Activated naive CD4-positive, alpha-beta T cell treated with anti-CD3 and anti-CD28 coated beads for 36 hours (primary cell): ENCODE measurements at regions not wholly inside any gene's neighbourhood (a gene's known extent, or its start where the extent isn't known, plus 50 kb on each side); places are given as distances from the start of the nearest gene placed in this dataset.

Experiments
- CTCF ChIA-PET: fragments of 350-600 bp; sonication (Branson Sonifier 250); formaldehyde crosslinking; loops from one replicate; lab custom pipeline; 2021; ENCODE audit warnings: antibody characterized with exemption; lab: Charles Lee
- DNase-seq: peaks from one replicate; pipeline ENCODE4 v3.0.0-alpha.2; 2020
- H3K27ac Mint-ChIP-seq: one replicate; pipeline ENCODE4 v1.8.0; 2021; ENCODE audit warnings: mild to moderate bottlenecking, mixed read lengths
- H3K27me3 Mint-ChIP-seq: one replicate; pipeline ENCODE4 v1.8.0; 2021; ENCODE audit warnings: low read depth, mixed read lengths
- H3K36me3 Mint-ChIP-seq: one replicate; pipeline ENCODE4 v1.8.0; 2021; ENCODE audit warnings: low read depth, mixed read lengths
- H3K4me1 Mint-ChIP-seq: one replicate; pipeline ENCODE4 v1.8.0; 2021; ENCODE audit warnings: low read depth, mixed read lengths
- H3K4me3 Mint-ChIP-seq: one replicate; pipeline ENCODE4 v1.8.0; 2021; ENCODE audit warnings: mild to moderate bottlenecking, moderate library complexity, mixed read lengths
- H3K9me3 Mint-ChIP-seq: one replicate; pipeline ENCODE4 v1.8.0; 2021; ENCODE audit warnings: mixed read lengths
- intact Hi-C: fragments of 100-400 bp; cut with micrococcal nuclease; formaldehyde crosslinking; loops from one replicate; pipeline ENCODE4 v1.15.1; 2023

GRCh38 chr16:55039042-55039441, 108.4 kb downstream of the IRX5 start:
- Mint-ChIP-seq H3K36me3 (no peaks in the 10 kb centered on the region), H3K4me3 (no peak overlapping the region), H3K9me3 (no peaks in the 10 kb centered on the region), H3K27me3 (peaks cover 2% of the 10 kb centered on the region), H3K4me1 (no peaks in the 10 kb centered on the region), H3K27ac (no peak overlapping the region)
- DNase-seq, result no peak
- intact Hi-C loops, result no loop called here
- CTCF ChIA-PET, result no interaction called here

DNA sequence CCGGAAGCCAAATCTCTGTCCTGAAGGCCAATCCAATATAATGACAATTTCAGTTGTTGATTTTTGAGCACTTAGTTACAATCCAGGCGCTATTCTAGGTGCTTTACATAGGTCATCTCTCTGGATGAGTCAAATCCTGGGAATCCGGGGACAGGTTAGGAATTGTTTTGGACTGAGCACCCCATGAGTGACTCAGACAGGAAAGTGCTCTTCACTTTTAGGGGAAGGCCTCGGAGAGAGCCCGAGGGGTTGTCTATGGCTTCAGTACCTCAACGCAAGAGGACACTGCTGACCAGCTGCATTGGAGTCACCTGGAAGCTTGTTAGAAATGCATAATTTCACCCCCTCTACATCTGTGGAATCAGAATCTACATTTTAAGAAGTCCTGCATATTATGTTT, 108.8 kb downstream of the IRX5 start:
- intact Hi-C loops, result no loop called here
- no peak overlapping the region for H3K27ac Mint-ChIP-seq

GRCh38 chr16:55039931-55040330, 109.3 kb downstream of the IRX5 start:
- no peak for DNase-seq
- no peaks in the 10 kb centered on the region for H3K27me3 Mint-ChIP-seq
- no peaks in the 10 kb centered on the region for H3K9me3 Mint-ChIP-seq
- CTCF ChIA-PET, result no interaction called here
- H3K36me3 Mint-ChIP-seq, result no peaks in the 10 kb centered on the region
- H3K4me3 Mint-ChIP-seq, result no peak overlapping the region
- intact Hi-C loops, result no loop called here
- H3K27ac Mint-ChIP-seq, result no peak overlapping the region
- no peaks in the 10 kb centered on the region for H3K4me1 Mint-ChIP-seq

More for the DNA sequence above, 108.8 kb downstream of the IRX5 start:
- H3K36me3 Mint-ChIP-seq, result no peaks in the 10 kb centered on the region
- CTCF ChIA-PET, result no interaction called here
- H3K27me3 Mint-ChIP-seq, result no peaks in the 10 kb centered on the region
- H3K4me3 Mint-ChIP-seq, result no peak overlapping the region
- H3K4me1 Mint-ChIP-seq, result no peaks in the 10 kb centered on the region
- no peaks in the 10 kb centered on the region for H3K9me3 Mint-ChIP-seq
- no peak for DNase-seq

DNA sequence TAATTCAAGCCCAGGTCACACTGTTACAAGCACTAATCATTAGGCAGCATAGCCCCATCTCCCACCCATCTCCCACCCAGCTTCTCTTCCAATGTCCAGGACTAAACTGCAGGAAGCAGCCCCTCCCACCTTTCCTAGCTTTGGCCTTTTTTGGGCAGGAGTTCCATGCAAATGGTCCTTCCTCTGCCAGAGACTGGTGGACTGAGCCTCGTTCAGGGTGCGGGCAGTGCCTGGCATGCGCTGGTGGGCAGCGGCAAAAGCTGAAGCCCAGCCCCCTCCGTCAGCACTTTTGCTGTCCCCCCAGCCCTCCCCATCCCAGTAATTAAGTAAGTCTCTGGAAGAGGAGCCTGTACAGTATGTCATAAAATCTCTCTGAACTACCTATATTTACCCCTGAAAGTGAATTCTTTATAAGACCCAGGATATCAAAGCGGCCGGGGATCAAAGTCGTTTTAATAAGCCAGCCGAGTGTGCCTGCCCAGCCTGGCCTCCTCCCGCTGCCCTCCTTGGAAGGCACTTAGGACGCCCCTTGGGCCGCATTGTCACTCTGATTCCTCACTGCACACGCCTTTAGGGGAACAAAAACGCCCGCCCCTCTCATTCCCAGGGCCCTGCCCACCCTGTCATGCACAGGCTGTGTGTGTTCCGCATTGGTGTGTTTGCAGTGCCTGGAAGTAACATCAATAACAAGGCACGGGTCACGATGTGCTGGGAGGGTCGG, 109.9 kb downstream of the IRX5 start:
- CTCF ChIA-PET, result no interaction called here
- no peaks in the 10 kb centered on the region for H3K27me3 Mint-ChIP-seq
- H3K36me3 Mint-ChIP-seq, result no peaks in the 10 kb centered on the region
- no peak overlapping the region for H3K4me3 Mint-ChIP-seq
- no peaks in the 10 kb centered on the region for H3K9me3 Mint-ChIP-seq
- intact Hi-C loops, result no loop called here
- H3K4me1 Mint-ChIP-seq, result no peaks in the 10 kb centered on the region
- H3K27ac Mint-ChIP-seq, result no peak overlapping the region
- DNase-seq, result no peak

DNA sequence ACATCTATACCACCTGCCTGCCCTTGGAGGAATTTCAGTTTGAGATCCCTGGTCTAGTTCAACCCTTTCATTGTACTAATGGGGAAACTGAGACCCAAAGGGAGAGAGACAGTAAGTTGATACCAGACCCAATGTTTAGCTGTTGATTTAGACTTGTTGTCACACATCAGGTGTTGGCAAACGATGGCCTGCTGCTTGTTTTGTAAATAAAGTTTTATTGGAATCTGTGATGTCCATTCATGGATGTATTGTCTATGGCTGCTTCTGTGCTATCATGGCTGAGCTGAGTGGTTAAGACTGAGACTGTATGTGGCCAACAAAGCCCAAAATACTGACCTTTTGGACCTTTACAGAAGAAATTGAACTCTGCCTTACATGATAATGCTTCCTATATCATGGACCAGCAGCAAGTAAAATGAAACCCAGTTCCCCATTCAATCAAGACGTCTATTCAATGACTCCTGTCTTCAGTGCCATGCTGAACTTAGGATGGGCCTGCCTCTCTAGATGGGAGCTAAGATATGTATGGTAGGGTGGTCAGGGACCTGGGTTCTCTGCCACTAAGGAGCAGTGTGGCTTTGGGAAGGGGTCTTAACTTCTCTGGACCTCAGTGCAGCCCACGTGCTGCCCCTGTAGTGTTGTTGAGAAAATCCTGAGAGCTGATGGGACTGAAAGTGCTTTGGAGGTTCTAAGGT, 111.0 kb downstream of the IRX5 start:
- Mint-ChIP-seq H3K36me3 (no peaks in the 10 kb centered on the region), H3K27me3 (no peaks in the 10 kb centered on the region), H3K4me1 (no peaks in the 10 kb centered on the region), H3K27ac (no peak overlapping the region), H3K9me3 (no peaks in the 10 kb centered on the region), H3K4me3 (no peak overlapping the region)
- DNase-seq, result no peak
- intact Hi-C loops, result no loop called here
- CTCF ChIA-PET, result no interaction called here

DNA sequence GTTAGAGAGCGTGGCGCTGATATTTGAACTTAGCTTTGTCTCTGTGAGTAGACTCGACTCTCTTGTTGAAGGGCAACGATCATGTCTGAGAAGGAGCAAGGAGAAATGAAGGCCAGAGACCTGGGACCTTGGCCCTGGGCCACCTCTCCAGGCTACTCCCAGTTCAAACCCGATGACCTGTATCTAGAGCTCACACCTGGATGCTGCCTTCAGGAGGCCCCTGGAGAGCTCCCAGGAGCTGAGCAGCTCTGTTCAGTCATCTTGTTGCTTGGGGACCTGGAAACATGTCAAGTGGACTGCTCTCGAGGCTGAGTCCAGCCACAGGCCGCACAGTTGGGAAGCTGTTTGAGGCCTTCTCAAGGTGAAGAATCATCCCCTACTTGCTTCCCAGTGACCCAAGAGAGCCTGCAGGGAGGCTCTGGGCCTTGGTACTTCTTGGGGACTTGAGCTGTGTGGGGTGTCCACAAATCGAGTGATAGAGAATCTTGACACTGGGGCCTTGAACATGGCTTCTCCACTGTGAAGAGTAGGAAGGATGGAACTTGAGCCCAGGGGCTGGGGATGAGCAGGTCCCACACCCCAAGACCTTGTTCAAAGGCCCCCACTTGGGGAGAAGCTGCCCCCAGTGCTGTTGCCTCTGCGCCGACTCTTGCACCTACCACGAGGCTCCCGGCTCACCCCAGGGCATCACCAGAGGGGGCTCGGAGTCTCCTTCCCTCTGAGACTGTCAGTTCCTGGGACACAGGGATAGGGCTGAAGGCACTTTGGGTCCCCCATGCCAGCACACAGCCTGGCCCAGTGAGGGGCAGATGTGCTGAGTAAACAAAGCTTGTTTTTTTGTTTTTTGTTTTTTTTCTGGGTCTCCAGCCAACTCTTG, 112.1 kb downstream of the IRX5 start:
- no peaks in the 10 kb centered on the region for H3K9me3 Mint-ChIP-seq
- H3K27me3 Mint-ChIP-seq, result no peaks in the 10 kb centered on the region
- H3K36me3 Mint-ChIP-seq, result no peaks in the 10 kb centered on the region
- CTCF ChIA-PET, result no interaction called here
- intact Hi-C loops, result no loop called here
- H3K27ac Mint-ChIP-seq, result no peak overlapping the region
- H3K4me1 Mint-ChIP-seq, result no peaks in the 10 kb centered on the region
- DNase-seq, result no peak
- H3K4me3 Mint-ChIP-seq, result no peak overlapping the region

DNA sequence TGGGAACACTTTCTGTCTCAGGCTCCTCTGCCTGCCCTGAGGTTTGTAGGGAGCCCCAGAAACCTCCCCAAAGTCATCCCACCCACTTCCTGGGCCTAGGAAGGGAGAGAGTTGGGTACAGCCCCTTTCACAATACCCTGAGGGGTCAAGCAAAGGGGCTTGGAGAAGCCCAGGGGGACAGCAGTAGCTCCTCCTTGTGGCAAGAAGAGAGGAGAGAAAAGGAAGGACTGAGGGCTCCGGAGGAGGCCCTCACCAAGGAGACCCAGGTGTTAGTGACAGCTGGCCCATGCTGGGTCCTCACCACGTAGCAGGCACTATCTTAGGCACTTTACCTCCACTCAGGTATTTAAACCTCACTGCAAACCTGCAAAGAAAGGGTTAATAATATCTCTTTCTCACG, 112.8 kb downstream of the IRX5 start:
- Mint-ChIP-seq H3K9me3 (no peaks in the 10 kb centered on the region), H3K4me3 (no peak overlapping the region), H3K27ac (no peak overlapping the region), H3K36me3 (no peaks in the 10 kb centered on the region), H3K27me3 (no peaks in the 10 kb centered on the region), H3K4me1 (no peaks in the 10 kb centered on the region)
- CTCF ChIA-PET, result no interaction called here
- no peak for DNase-seq
- intact Hi-C loops, result no loop called here

GRCh38 chr16:55044201-55044975, 113.7 kb downstream of the IRX5 start:
- Mint-ChIP-seq H3K27me3 (no peaks in the 10 kb centered on the region), H3K4me3 (no peak overlapping the region)
- CTCF ChIA-PET, result no interaction called here

GRCh38 chr16:55045329-55045728, 114.7 kb downstream of the IRX5 start:
- Mint-ChIP-seq H3K4me3 (no peak overlapping the region), H3K27me3 (no peaks in the 10 kb centered on the region), H3K9me3 (no peaks in the 10 kb centered on the region), H3K36me3 (no peaks in the 10 kb centered on the region), H3K4me1 (no peaks in the 10 kb centered on the region), H3K27ac (no peak overlapping the region)
- CTCF ChIA-PET, result no interaction called here
- intact Hi-C loops, result no loop called here
- no peak for DNase-seq

More at GRCh38 chr16:55044201-55044975, 113.7 kb downstream of the IRX5 start:
- no peak for DNase-seq
- Mint-ChIP-seq H3K27ac (no peak overlapping the region), H3K36me3 (no peaks in the 10 kb centered on the region), H3K4me1 (no peaks in the 10 kb centered on the region), H3K9me3 (no peaks in the 10 kb centered on the region)
- intact Hi-C loops, result no loop called here

- H3K27ac Mint-ChIP-seq, result no peak overlapping the region
Measured at GRCh38 chr16:55045756-55046460, 115.2 kb downstream of the IRX5 start.

GRCh38 chr16:55046513-55046912, 115.8 kb downstream of the IRX5 start:
- no peak for DNase-seq
- H3K27me3 Mint-ChIP-seq, result no peaks in the 10 kb centered on the region
- no peak overlapping the region for H3K4me3 Mint-ChIP-seq
- no peak overlapping the region for H3K27ac Mint-ChIP-seq
- intact Hi-C loops, result no loop called here
- no peaks in the 10 kb centered on the region for H3K36me3 Mint-ChIP-seq
- CTCF ChIA-PET, result no interaction called here
- H3K9me3 Mint-ChIP-seq, result no peaks in the 10 kb centered on the region
- no peaks in the 10 kb centered on the region for H3K4me1 Mint-ChIP-seq

More at GRCh38 chr16:55045756-55046460, 115.2 kb downstream of the IRX5 start:
- no peaks in the 10 kb centered on the region for H3K9me3 Mint-ChIP-seq
- DNase-seq, result no peak
- H3K4me3 Mint-ChIP-seq, result no peak overlapping the region
- CTCF ChIA-PET, result no interaction called here
- intact Hi-C loops, result no loop called here
- H3K36me3 Mint-ChIP-seq, result no peaks in the 10 kb centered on the region
- no peaks in the 10 kb centered on the region for H3K4me1 Mint-ChIP-seq
- H3K27me3 Mint-ChIP-seq, result no peaks in the 10 kb centered on the region
